Breast epithelium (tissue), 3 donors: ENCODE measurements at regions not wholly inside any gene's neighbourhood (a gene's known extent, or its start where the extent isn't known, plus 50 kb on each side); places are given as distances from the start of the nearest gene placed in this dataset.

Source experiments
- POLR2A ChIP-seq: fragments of 450-650 bp; IDR thresholded peaks from one replicate; pipeline ENCODE4 v1.6.1; 2016; ENCODE audit warnings: antibody characterized with exemption, mild to moderate bottlenecking, moderate library complexity
- POLR2AphosphoS5 ChIP-seq, 3 donors: sonication (generic); formaldehyde crosslinking; IDR thresholded peaks; one replicate each; pipeline ENCODE4 v1.6.1; 2017; ENCODE audit warnings: antibody characterized with exemption in 3 of 3
- TF ChIP-seq, protein P1 (sequence below), 3 donors: fragments of 450-650 bp; IDR thresholded peaks; one replicate each; pipeline ENCODE4 v1.5.1; 2016 to 2017; ENCODE audit warnings: antibody characterized with exemption in 3 of 3, mild to moderate bottlenecking in 3 of 3, moderate library complexity in 3 of 3

DNA sequence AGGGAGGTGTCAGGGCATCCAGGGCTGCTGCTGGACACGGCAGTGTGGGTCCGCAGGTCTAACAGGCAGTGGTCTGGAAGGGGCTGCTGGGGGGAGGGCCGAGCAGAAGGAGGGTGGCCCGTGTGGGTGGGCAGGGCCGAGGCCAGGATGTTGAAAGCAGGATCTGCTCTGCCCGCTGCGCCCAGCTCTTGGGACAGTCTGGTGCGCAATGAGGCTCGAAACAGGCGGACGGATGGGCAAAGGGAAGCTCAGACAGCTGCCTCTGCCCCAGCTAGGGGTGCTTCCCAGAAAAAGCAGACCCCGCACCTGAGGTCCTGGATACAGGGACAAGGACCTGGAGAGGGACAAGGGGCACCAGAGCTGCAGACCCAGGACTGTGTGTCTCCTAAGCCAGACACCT is 121.3 kb downstream of the FAM53A start:
- TF ChIP-seq, protein P1, sequence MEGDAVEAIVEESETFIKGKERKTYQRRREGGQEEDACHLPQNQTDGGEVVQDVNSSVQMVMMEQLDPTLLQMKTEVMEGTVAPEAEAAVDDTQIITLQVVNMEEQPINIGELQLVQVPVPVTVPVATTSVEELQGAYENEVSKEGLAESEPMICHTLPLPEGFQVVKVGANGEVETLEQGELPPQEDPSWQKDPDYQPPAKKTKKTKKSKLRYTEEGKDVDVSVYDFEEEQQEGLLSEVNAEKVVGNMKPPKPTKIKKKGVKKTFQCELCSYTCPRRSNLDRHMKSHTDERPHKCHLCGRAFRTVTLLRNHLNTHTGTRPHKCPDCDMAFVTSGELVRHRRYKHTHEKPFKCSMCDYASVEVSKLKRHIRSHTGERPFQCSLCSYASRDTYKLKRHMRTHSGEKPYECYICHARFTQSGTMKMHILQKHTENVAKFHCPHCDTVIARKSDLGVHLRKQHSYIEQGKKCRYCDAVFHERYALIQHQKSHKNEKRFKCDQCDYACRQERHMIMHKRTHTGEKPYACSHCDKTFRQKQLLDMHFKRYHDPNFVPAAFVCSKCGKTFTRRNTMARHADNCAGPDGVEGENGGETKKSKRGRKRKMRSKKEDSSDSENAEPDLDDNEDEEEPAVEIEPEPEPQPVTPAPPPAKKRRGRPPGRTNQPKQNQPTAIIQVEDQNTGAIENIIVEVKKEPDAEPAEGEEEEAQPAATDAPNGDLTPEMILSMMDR (IDR thresholded peaks at IDR 0.05): no peak
- TF ChIP-seq POLR2A: no peak
- no peak for TF ChIP-seq POLR2AphosphoS5 (IDR thresholded peaks at IDR 0.05)
